ENCODE measurements at regions not wholly inside any gene's neighbourhood (a gene's known extent, or its start where the extent isn't known, plus 50 kb on each side); places are given as distances from the start of the nearest gene placed in this dataset.

- H3K27ac ChIP-seq (ENCODE audit: low read depth, low read length) = no peak overlapping the region
- H3K4me3 ChIP-seq (ENCODE audit: low read depth, low read length) = no peak overlapping the region
- no peaks in the 10 kb centered on the region for H3K27me3 ChIP-seq (ENCODE audit: control insufficient read depth, insufficient read depth, low read length)
- H3K36me3 ChIP-seq (ENCODE audit: control insufficient read depth, insufficient read depth, low read length) = no peaks in the 10 kb centered on the region
- H3K4me1 ChIP-seq (ENCODE audit: control insufficient read depth, insufficient read depth, low read length) = no peaks in the 10 kb centered on the region
- no peak for DNase-seq (ENCODE audit: low read depth in 4 of 6, low spot score in 6 of 6)
- H3K9me3 ChIP-seq (ENCODE audit: control insufficient read depth, insufficient read depth, low read length) = no peaks in the 10 kb centered on the region
- 39% methylated on average over 4 of the region's 7 CpGs for WGBS (ENCODE audit: insufficient coverage)
Measured at GRCh38 chr11:127576210-127576609, 575.6 kb upstream of the KIRREL3 start.

- H3K4me1 ChIP-seq (ENCODE audit: control insufficient read depth, insufficient read depth, low read length) = no peaks in the 10 kb centered on the region
Measured at GRCh38 chr11:127574478-127574877, 573.9 kb upstream of the KIRREL3 start.

GRCh38 chr11:127568891-127569290 lies 568.3 kb upstream of the KIRREL3 start:
- H3K36me3 ChIP-seq (ENCODE audit: control insufficient read depth, insufficient read depth, low read length) = no peaks in the 10 kb centered on the region
- 100% methylated on average over 1 of the region's 3 CpGs for WGBS (ENCODE audit: insufficient coverage)
- H3K4me1 ChIP-seq (ENCODE audit: control insufficient read depth, insufficient read depth, low read length) = no peaks in the 10 kb centered on the region
- H3K27me3 ChIP-seq (ENCODE audit: control insufficient read depth, insufficient read depth, low read length) = no peaks in the 10 kb centered on the region
- no peak overlapping the region for H3K27ac ChIP-seq (ENCODE audit: low read depth, low read length)
- no peak for DNase-seq (ENCODE audit: low read depth in 4 of 6, low spot score in 6 of 6)
- H3K9me3 ChIP-seq (ENCODE audit: control insufficient read depth, insufficient read depth, low read length) = peaks cover 2% of the 10 kb centered on the region
- no peak overlapping the region for H3K4me3 ChIP-seq (ENCODE audit: low read depth, low read length)

More at GRCh38 chr11:127574478-127574877, 573.9 kb upstream of the KIRREL3 start:
- peak in 1 of 6 donors; percentile 65 for DNase-seq (ENCODE audit: low read depth in 4 of 6, low spot score in 6 of 6)
- WGBS (ENCODE audit: insufficient coverage) = 69% methylated on average over 1 of the region's 5 CpGs
- no peaks in the 10 kb centered on the region for H3K36me3 ChIP-seq (ENCODE audit: control insufficient read depth, insufficient read depth, low read length)
- no peaks in the 10 kb centered on the region for H3K27me3 ChIP-seq (ENCODE audit: control insufficient read depth, insufficient read depth, low read length)
- no peaks in the 10 kb centered on the region for H3K9me3 ChIP-seq (ENCODE audit: control insufficient read depth, insufficient read depth, low read length)
- no peak overlapping the region for H3K4me3 ChIP-seq (ENCODE audit: low read depth, low read length)
- no peak overlapping the region for H3K27ac ChIP-seq (ENCODE audit: low read depth, low read length)

GRCh38 chr11:127567237-127567932 lies 566.8 kb upstream of the KIRREL3 start:
- Histone ChIP-seq H3K4me1 (ENCODE audit: control insufficient read depth, insufficient read depth, low read length) (no peaks in the 10 kb centered on the region), H3K36me3 (ENCODE audit: control insufficient read depth, insufficient read depth, low read length) (no peaks in the 10 kb centered on the region), H3K27ac (ENCODE audit: low read depth, low read length) (no peak overlapping the region), H3K9me3 (ENCODE audit: control insufficient read depth, insufficient read depth, low read length) (peaks cover 2% of the 10 kb centered on the region), H3K27me3 (ENCODE audit: control insufficient read depth, insufficient read depth, low read length) (no peaks in the 10 kb centered on the region), H3K4me3 (ENCODE audit: low read depth, low read length) (no peak overlapping the region)
- no CpG with 5 or more reads among the region's 2 CpGs for WGBS (ENCODE audit: insufficient coverage)
- DNase-seq (ENCODE audit: low read depth in 4 of 6, low spot score in 6 of 6) = no peak

- no peak for DNase-seq (ENCODE audit: low read depth in 4 of 6, low spot score in 6 of 6)
- H3K4me1 ChIP-seq (ENCODE audit: control insufficient read depth, insufficient read depth, low read length) = no peaks in the 10 kb centered on the region
- WGBS (ENCODE audit: insufficient coverage) = no CpG with 5 or more reads among the region's 4 CpGs
- peaks cover 2% of the 10 kb centered on the region for H3K9me3 ChIP-seq (ENCODE audit: control insufficient read depth, insufficient read depth, low read length)
- H3K27me3 ChIP-seq (ENCODE audit: control insufficient read depth, insufficient read depth, low read length) = no peaks in the 10 kb centered on the region
- H3K27ac ChIP-seq (ENCODE audit: low read depth, low read length) = no peak overlapping the region
- no peaks in the 10 kb centered on the region for H3K36me3 ChIP-seq (ENCODE audit: control insufficient read depth, insufficient read depth, low read length)
- no peak overlapping the region for H3K4me3 ChIP-seq (ENCODE audit: low read depth, low read length)
Measured at GRCh38 chr11:127564810-127565209, 564.2 kb upstream of the KIRREL3 start.

- H3K27ac ChIP-seq (ENCODE audit: low read depth, low read length) = no peak overlapping the region
- no peak overlapping the region for H3K4me3 ChIP-seq (ENCODE audit: low read depth, low read length)
- no peaks in the 10 kb centered on the region for H3K4me1 ChIP-seq (ENCODE audit: control insufficient read depth, insufficient read depth, low read length)
- no peaks in the 10 kb centered on the region for H3K36me3 ChIP-seq (ENCODE audit: control insufficient read depth, insufficient read depth, low read length)
- peak in 3 of 6 donors; percentile 6 to 83 (median 79) for DNase-seq (ENCODE audit: low read depth in 4 of 6, low spot score in 6 of 6)
- H3K9me3 ChIP-seq (ENCODE audit: control insufficient read depth, insufficient read depth, low read length) = no peaks in the 10 kb centered on the region
- no peaks in the 10 kb centered on the region for H3K27me3 ChIP-seq (ENCODE audit: control insufficient read depth, insufficient read depth, low read length)
- 25% methylated on average over 2 of the region's 2 CpGs for WGBS (ENCODE audit: insufficient coverage)
Measured at GRCh38 chr11:127559978-127560377, 559.4 kb upstream of the KIRREL3 start.

- H3K27ac ChIP-seq (ENCODE audit: low read depth, low read length) = no peak overlapping the region
- no peak for DNase-seq (ENCODE audit: low read depth in 4 of 6, low spot score in 6 of 6)
- WGBS (ENCODE audit: insufficient coverage) = 100% methylated on average over 2 of the region's 6 CpGs
- no peaks in the 10 kb centered on the region for H3K4me1 ChIP-seq (ENCODE audit: control insufficient read depth, insufficient read depth, low read length)
- no peaks in the 10 kb centered on the region for H3K9me3 ChIP-seq (ENCODE audit: control insufficient read depth, insufficient read depth, low read length)
- no peak overlapping the region for H3K4me3 ChIP-seq (ENCODE audit: low read depth, low read length)
- no peaks in the 10 kb centered on the region for H3K36me3 ChIP-seq (ENCODE audit: control insufficient read depth, insufficient read depth, low read length)
- H3K27me3 ChIP-seq (ENCODE audit: control insufficient read depth, insufficient read depth, low read length) = no peaks in the 10 kb centered on the region
Measured at GRCh38 chr11:127552446-127552845, 551.9 kb upstream of the KIRREL3 start.

- Histone ChIP-seq H3K27ac (ENCODE audit: low read depth, low read length) (no peak overlapping the region), H3K36me3 (ENCODE audit: control insufficient read depth, insufficient read depth, low read length) (no peaks in the 10 kb centered on the region), H3K9me3 (ENCODE audit: control insufficient read depth, insufficient read depth, low read length) (no peaks in the 10 kb centered on the region), H3K4me1 (ENCODE audit: control insufficient read depth, insufficient read depth, low read length) (no peaks in the 10 kb centered on the region), H3K27me3 (ENCODE audit: control insufficient read depth, insufficient read depth, low read length) (no peaks in the 10 kb centered on the region), H3K4me3 (ENCODE audit: low read depth, low read length) (no peak overlapping the region)
- no CpG with 5 or more reads among the region's 3 CpGs for WGBS (ENCODE audit: insufficient coverage)
- DNase-seq (ENCODE audit: low read depth in 4 of 6, low spot score in 6 of 6) = no peak
Measured at GRCh38 chr11:127531167-127531566, 530.6 kb upstream of the KIRREL3 start.

GRCh38 chr11:127528297-127528696 lies 527.7 kb upstream of the KIRREL3 start:
- no peak overlapping the region for H3K4me3 ChIP-seq (ENCODE audit: low read depth, low read length)
- no peaks in the 10 kb centered on the region for H3K9me3 ChIP-seq (ENCODE audit: control insufficient read depth, insufficient read depth, low read length)
- no peaks in the 10 kb centered on the region for H3K4me1 ChIP-seq (ENCODE audit: control insufficient read depth, insufficient read depth, low read length)
- H3K36me3 ChIP-seq (ENCODE audit: control insufficient read depth, insufficient read depth, low read length) = no peaks in the 10 kb centered on the region
- no CpG with 5 or more reads among the region's 3 CpGs for WGBS (ENCODE audit: insufficient coverage)
- DNase-seq (ENCODE audit: low read depth in 4 of 6, low spot score in 6 of 6) = no peak
- H3K27ac ChIP-seq (ENCODE audit: low read depth, low read length) = no peak overlapping the region
- H3K27me3 ChIP-seq (ENCODE audit: control insufficient read depth, insufficient read depth, low read length) = no peaks in the 10 kb centered on the region

- H3K27ac ChIP-seq (ENCODE audit: low read depth, low read length) = no peak overlapping the region
- H3K27me3 ChIP-seq (ENCODE audit: control insufficient read depth, insufficient read depth, low read length) = no peaks in the 10 kb centered on the region
- H3K4me1 ChIP-seq (ENCODE audit: control insufficient read depth, insufficient read depth, low read length) = no peaks in the 10 kb centered on the region
- no peak overlapping the region for H3K4me3 ChIP-seq (ENCODE audit: low read depth, low read length)
- no peaks in the 10 kb centered on the region for H3K9me3 ChIP-seq (ENCODE audit: control insufficient read depth, insufficient read depth, low read length)
- 21% methylated on average over 4 of the region's 4 CpGs for WGBS (ENCODE audit: insufficient coverage)
- DNase-seq (ENCODE audit: low read depth in 4 of 6, low spot score in 6 of 6) = peak in 3 of 6 donors; percentile 4 to 93 (median 69)
- H3K36me3 ChIP-seq (ENCODE audit: control insufficient read depth, insufficient read depth, low read length) = no peaks in the 10 kb centered on the region
Measured at GRCh38 chr11:127524618-127525017, 524.0 kb upstream of the KIRREL3 start.
